ENCODE measurements at regions not wholly inside any gene's neighbourhood (a gene's known extent, or its start where the extent isn't known, plus 50 kb on each side); places are given as distances from the start of the nearest gene placed in this dataset.

GRCh38 chr15:96735632-96736240 lies 405.2 kb downstream of the NR2F2 start:
- DNase-seq, result no peak

- no peak for DNase-seq
Measured at GRCh38 chr15:96736384-96736783, 405.9 kb downstream of the NR2F2 start.

GRCh38 chr15:96737408-96737807 lies 406.9 kb downstream of the NR2F2 start:
- no peak for DNase-seq

- no peak for DNase-seq
Measured at GRCh38 chr15:96746665-96747064, 416.2 kb downstream of the NR2F2 start.

GRCh38 chr15:96747291-96747690 lies 416.8 kb downstream of the NR2F2 start:
- no peak for DNase-seq

GRCh38 chr15:96750361-96750760 lies 419.9 kb downstream of the NR2F2 start:
- DNase-seq, result no peak

GRCh38 chr15:96756146-96756545 lies 425.6 kb downstream of the NR2F2 start:
- DNase-seq, result peak; percentile 27

GRCh38 chr15:96756656-96757055 lies 426.2 kb downstream of the NR2F2 start:
- no peak for DNase-seq

- DNase-seq, result no peak
Measured at GRCh38 chr15:96762566-96762965, 432.1 kb downstream of the NR2F2 start.

GRCh38 chr15:96764501-96764900 lies 434.0 kb downstream of the NR2F2 start:
- no peak for DNase-seq

- no peak for DNase-seq
Measured at GRCh38 chr15:96764946-96765345, 434.4 kb downstream of the NR2F2 start.

GRCh38 chr15:96766366-96766765 lies 435.9 kb downstream of the NR2F2 start:
- DNase-seq, result no peak

GRCh38 chr15:96767703-96768434 lies 437.4 kb downstream of the NR2F2 start:
- no peak for DNase-seq

- DNase-seq, result no peak
Measured at GRCh38 chr15:96768435-96768789, 437.9 kb downstream of the NR2F2 start.

- no peak for DNase-seq
Measured at GRCh38 chr15:96771035-96771434, 440.5 kb downstream of the NR2F2 start.

- DNase-seq, result no peak
Measured at GRCh38 chr15:96774216-96774615, 443.7 kb downstream of the NR2F2 start.

GRCh38 chr15:96783746-96784145 lies 453.2 kb downstream of the NR2F2 start:
- no peak for DNase-seq

- DNase-seq, result no peak
Measured at GRCh38 chr15:96790004-96790403, 459.5 kb downstream of the NR2F2 start.

GRCh38 chr15:96792216-96792615 lies 461.7 kb downstream of the NR2F2 start:
- no peak for DNase-seq

GRCh38 chr15:96796841-96797240 lies 466.3 kb downstream of the NR2F2 start:
- no peak for DNase-seq

- DNase-seq, result no peak
Measured at GRCh38 chr15:96801576-96802150, 471.2 kb downstream of the NR2F2 start.

GRCh38 chr15:96802611-96803255 lies 472.2 kb downstream of the NR2F2 start:
- no peak for DNase-seq

- DNase-seq, result no peak
Measured at GRCh38 chr15:96804754-96805153, 474.3 kb downstream of the NR2F2 start.

All from muscle of arm (tissue), 1 donor.